Muscle of leg (tissue), 3 donors: ENCODE measurements at regions not wholly inside any gene's neighbourhood (a gene's known extent, or its start where the extent isn't known, plus 50 kb on each side); places are given as distances from the start of the nearest gene placed in this dataset.
A peak's percentile ranks its signal among the peaks of the same experiment; 100 is the strongest.

Experiments
- DNase-seq: peaks from one replicate; pipeline ENCODE4 v3.0.0; 2013
- H3K27ac ChIP-seq: one replicate; pipeline ENCODE4 v1.5.1; 2013; ENCODE audit warnings: mild to moderate bottlenecking, low read length, control low read depth
- H3K27me3 ChIP-seq: one replicate; pipeline ENCODE4 v1.6.1; 2013; ENCODE audit warnings: low read length; ENCODE audit not compliant: control insufficient read depth, insufficient read depth
- H3K36me3 ChIP-seq: one replicate; pipeline ENCODE4 v1.6.1; 2013; ENCODE audit warnings: low read length; ENCODE audit not compliant: control insufficient read depth, insufficient read depth
- H3K4me1 ChIP-seq: one replicate; pipeline ENCODE4 v1.6.1; 2013; ENCODE audit warnings: low read length; ENCODE audit not compliant: control insufficient read depth, insufficient read depth
- H3K4me3 ChIP-seq: one replicate; pipeline ENCODE4 v1.5.1; 2013; ENCODE audit warnings: low read length, control low read depth
- H3K9me3 ChIP-seq: replicated peaks from 2 replicates; pipeline ENCODE4 v1.6.1; 2013; ENCODE audit warnings: low read depth, low read length; ENCODE audit not compliant: control insufficient read depth
- WGBS: methylation state at CpG from one replicate; pipeline ENCODE4 v1.1.5; 2013; ENCODE audit warnings: missing lambda C conversion rate; ENCODE audit not compliant: insufficient coverage; 5-methylcytosine and 5-hydroxymethylcytosine counted together

DNA sequence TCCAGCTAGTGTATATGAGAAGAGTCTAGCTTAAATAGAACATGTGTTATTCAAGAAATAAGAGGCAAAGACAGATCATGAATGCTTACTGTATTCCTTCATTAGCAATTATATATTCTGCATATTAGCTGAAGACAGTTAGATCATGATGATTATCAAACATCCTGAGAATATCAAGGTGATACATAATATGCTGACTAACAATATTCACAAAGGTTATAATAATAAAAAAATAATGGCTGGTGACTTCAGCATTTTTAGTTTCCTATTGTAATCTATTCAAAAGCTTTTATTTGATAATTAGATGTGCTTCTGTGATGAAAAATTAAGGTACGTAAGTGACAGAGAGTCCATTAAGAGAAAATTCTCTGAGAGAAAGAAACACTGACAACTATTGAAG is 511.4 kb downstream of the PCDH17 start:
- WGBS = no CpG with 5 or more reads among the region's 1 CpG
- Histone ChIP-seq H3K36me3 (no peaks in the 10 kb centered on the region), H3K4me3 (no peak overlapping the region), H3K9me3 (no peaks in the 10 kb centered on the region), H3K4me1 (no peaks in the 10 kb centered on the region), H3K27me3 (no peaks in the 10 kb centered on the region), H3K27ac (no peak overlapping the region)
- DNase-seq = no peak

GRCh38 chr13:58144616-58145015 is 513.1 kb downstream of the PCDH17 start:
- no peaks in the 10 kb centered on the region for H3K27me3 ChIP-seq
- DNase-seq = no peak
- no peaks in the 10 kb centered on the region for H3K9me3 ChIP-seq
- H3K27ac ChIP-seq = no peak overlapping the region
- H3K4me1 ChIP-seq = no peaks in the 10 kb centered on the region
- WGBS = 88% methylated on average over 11 of the region's 12 CpGs
- H3K4me3 ChIP-seq = no peak overlapping the region
- H3K36me3 ChIP-seq = no peaks in the 10 kb centered on the region

- Histone ChIP-seq H3K27me3 (no peaks in the 10 kb centered on the region), H3K4me3 (no peak overlapping the region), H3K4me1 (no peaks in the 10 kb centered on the region), H3K36me3 (no peaks in the 10 kb centered on the region), H3K9me3 (no peaks in the 10 kb centered on the region), H3K27ac (no peak overlapping the region)
- peak; percentile 78 for DNase-seq
- WGBS = no CpG with 5 or more reads among the region's 2 CpGs
These were observed 519.9 kb downstream of the PCDH17 start for GRCh38 chr13:58151452-58151851.

DNA sequence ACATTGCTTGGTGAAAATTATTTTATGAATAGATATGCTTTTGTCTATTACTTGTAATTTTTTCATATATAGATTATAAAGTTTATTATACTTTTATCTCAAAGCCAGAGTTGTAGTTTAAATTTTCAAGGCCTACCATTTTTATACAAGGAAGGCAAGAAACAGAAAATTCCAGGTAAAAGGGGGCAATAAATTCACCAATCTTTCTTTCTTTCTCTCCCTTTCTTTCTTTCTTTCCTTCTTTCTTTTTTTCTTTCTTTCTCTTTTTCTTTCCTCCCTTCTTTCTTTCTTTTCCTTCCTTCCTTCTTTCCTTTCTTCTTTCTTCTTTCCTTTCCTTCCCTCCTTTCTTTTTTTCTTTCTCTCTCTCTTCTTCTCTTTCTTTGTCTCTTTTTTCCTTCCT is 529.4 kb downstream of the PCDH17 start:
- DNase-seq = no peak
- H3K27me3 ChIP-seq = no peaks in the 10 kb centered on the region
- no peak overlapping the region for H3K4me3 ChIP-seq
- H3K4me1 ChIP-seq = no peaks in the 10 kb centered on the region
- no peak overlapping the region for H3K27ac ChIP-seq
- no peaks in the 10 kb centered on the region for H3K9me3 ChIP-seq
- no peaks in the 10 kb centered on the region for H3K36me3 ChIP-seq

DNA sequence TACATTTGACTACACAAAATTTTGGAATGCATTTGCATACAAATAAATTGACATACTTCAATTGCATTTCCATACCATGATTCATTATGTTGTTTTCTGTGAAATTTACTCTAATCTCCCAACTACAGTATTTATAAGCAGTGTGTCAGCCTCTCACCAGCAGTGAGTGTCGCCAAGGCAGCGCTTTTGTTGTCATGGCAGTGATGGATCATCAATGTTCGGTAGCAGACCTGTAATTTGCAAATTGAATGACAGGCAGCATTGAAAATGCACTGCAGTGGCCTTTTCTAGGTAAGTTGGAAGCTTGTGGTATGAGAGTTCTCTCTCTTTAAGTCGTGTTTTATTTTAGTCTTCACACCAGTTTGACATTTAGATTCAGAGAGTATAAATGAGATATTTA is 534.1 kb downstream of the PCDH17 start:
- no peak for DNase-seq

DNA sequence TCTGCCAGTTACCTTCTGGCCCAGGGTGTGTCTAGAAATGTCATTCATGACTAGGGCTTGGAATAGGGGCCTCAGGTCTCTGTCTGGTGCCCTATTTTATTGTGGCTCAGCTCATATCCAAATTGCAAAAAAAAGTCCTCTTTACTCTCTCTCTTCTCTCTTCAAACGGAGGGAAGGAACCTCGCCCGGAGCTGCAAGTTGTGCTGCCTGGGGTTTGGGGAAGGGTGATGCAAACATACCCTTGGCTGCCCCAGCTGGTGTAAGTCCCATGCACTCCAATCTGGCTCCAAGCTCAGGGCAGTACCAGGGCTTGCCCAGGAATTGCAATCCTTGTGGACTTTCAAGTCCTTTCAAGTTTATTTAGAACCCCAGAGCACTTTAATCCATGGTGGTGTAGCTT is 549.6 kb downstream of the PCDH17 start:
- H3K36me3 ChIP-seq = no peaks in the 10 kb centered on the region
- no CpG with 5 or more reads among the region's 3 CpGs for WGBS

More for the DNA sequence above, 534.1 kb downstream of the PCDH17 start:
- no peaks in the 10 kb centered on the region for H3K9me3 ChIP-seq
- no peaks in the 10 kb centered on the region for H3K27me3 ChIP-seq
- 84% methylated on average over 3 of the region's 4 CpGs for WGBS
- no peaks in the 10 kb centered on the region for H3K4me1 ChIP-seq
- no peak overlapping the region for H3K4me3 ChIP-seq
- H3K27ac ChIP-seq = no peak overlapping the region
- no peaks in the 10 kb centered on the region for H3K36me3 ChIP-seq

GRCh38 chr13:58187881-58188280 is 556.3 kb downstream of the PCDH17 start:
- no peaks in the 10 kb centered on the region for H3K9me3 ChIP-seq
- DNase-seq = no peak
- no peak overlapping the region for H3K4me3 ChIP-seq
- H3K4me1 ChIP-seq = no peaks in the 10 kb centered on the region
- H3K36me3 ChIP-seq = no peaks in the 10 kb centered on the region
- H3K27ac ChIP-seq = no peak overlapping the region
- H3K27me3 ChIP-seq = no peaks in the 10 kb centered on the region
- no CpG with 5 or more reads among the region's 4 CpGs for WGBS

More for the DNA sequence above, 549.6 kb downstream of the PCDH17 start:
- Histone ChIP-seq H3K27me3 (no peaks in the 10 kb centered on the region), H3K27ac (no peak overlapping the region), H3K4me3 (no peak overlapping the region), H3K4me1 (no peaks in the 10 kb centered on the region), H3K9me3 (peaks cover 2% of the 10 kb centered on the region)
- no peak for DNase-seq

GRCh38 chr13:58190577-58190976 is 559.0 kb downstream of the PCDH17 start:
- Histone ChIP-seq H3K4me3 (no peak overlapping the region), H3K4me1 (no peaks in the 10 kb centered on the region), H3K9me3 (no peaks in the 10 kb centered on the region), H3K27me3 (no peaks in the 10 kb centered on the region), H3K36me3 (no peaks in the 10 kb centered on the region), H3K27ac (no peak overlapping the region)
- 53% methylated on average over 2 of the region's 4 CpGs for WGBS
- DNase-seq = peak; percentile 17

DNA sequence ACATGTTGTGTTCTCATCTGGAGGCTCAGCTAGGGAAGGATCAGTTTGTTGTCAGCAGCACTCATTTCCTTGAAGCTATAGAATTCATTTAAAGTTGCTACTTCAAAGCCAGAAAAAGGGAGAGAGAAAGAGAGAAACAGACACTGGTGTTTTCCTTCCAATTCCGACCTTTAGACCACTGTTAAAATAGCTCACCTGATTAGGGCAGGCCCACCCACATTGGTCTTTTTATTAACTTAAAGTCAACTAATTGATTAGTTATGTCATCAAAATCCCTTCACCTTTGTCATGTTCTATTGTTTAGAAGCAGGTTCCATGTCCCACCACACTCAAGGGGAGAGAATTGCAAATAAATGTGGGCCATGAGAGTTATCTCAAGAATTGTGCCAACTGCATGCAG is 560.2 kb downstream of the PCDH17 start:
- no peak overlapping the region for H3K4me3 ChIP-seq
- H3K27me3 ChIP-seq = no peaks in the 10 kb centered on the region
- no peaks in the 10 kb centered on the region for H3K9me3 ChIP-seq
- no CpG with 5 or more reads among the region's 1 CpG for WGBS
- no peaks in the 10 kb centered on the region for H3K4me1 ChIP-seq
- no peak overlapping the region for H3K27ac ChIP-seq
- DNase-seq = no peak
- no peaks in the 10 kb centered on the region for H3K36me3 ChIP-seq

DNA sequence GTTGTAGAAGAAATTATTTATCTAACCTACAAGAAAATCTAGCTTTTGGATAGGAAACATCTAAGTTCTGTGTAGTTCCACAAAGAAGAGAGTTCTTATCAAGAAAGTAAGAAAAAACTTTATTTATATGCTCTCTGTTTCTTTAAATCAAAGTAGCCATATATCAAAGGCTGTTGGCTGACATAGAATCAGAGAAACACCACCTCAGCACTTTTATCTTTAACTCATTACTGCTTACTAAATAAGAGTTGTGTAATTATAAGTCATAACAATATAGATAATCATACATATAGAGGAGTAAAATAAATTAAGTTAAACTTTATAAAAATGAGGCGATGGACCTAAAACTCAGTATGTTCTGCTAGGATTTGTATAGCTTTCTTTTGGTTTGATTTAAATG is 570.6 kb downstream of the PCDH17 start:
- Histone ChIP-seq H3K36me3 (no peaks in the 10 kb centered on the region), H3K27ac (no peak overlapping the region), H3K27me3 (no peaks in the 10 kb centered on the region), H3K4me1 (no peaks in the 10 kb centered on the region), H3K4me3 (no peak overlapping the region), H3K9me3 (no peaks in the 10 kb centered on the region)
- no peak for DNase-seq
- WGBS = 100% methylated on average over 1 of the region's 1 CpG

DNA sequence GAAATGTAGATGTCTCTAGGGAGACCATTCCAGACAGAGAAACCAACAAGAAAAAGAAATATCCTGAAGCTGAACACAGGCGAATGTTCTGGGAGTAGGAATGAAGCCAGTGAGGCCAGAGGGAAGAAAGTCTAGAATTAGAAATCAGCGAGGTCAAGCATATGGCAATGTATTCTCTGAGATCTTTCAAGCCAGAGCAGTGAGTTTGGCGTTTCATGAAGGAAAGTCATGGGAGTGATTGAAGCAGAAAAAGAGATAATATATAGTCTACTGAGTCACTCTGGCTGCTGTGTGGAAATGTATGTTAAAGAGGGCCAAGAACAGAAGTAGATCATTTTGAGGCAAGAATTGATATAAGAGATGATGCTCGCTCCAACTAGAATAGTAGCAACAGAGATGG is 576.0 kb downstream of the PCDH17 start:
- WGBS = 26% methylated on average over 3 of the region's 4 CpGs
- Histone ChIP-seq H3K4me3 (no peak overlapping the region), H3K27ac (no peak overlapping the region), H3K9me3 (no peaks in the 10 kb centered on the region), H3K4me1 (no peaks in the 10 kb centered on the region), H3K27me3 (no peaks in the 10 kb centered on the region), H3K36me3 (no peaks in the 10 kb centered on the region)
- peak; percentile 74 for DNase-seq
